ENCODE measurements at regions not wholly inside any gene's neighbourhood (a gene's known extent, or its start where the extent isn't known, plus 50 kb on each side); places are given as distances from the start of the nearest gene placed in this dataset.

GRCh38 chr2:15784886-15785801, 155.2 kb upstream of the MYCN start:
- TF ChIP-seq, protein P1, sequence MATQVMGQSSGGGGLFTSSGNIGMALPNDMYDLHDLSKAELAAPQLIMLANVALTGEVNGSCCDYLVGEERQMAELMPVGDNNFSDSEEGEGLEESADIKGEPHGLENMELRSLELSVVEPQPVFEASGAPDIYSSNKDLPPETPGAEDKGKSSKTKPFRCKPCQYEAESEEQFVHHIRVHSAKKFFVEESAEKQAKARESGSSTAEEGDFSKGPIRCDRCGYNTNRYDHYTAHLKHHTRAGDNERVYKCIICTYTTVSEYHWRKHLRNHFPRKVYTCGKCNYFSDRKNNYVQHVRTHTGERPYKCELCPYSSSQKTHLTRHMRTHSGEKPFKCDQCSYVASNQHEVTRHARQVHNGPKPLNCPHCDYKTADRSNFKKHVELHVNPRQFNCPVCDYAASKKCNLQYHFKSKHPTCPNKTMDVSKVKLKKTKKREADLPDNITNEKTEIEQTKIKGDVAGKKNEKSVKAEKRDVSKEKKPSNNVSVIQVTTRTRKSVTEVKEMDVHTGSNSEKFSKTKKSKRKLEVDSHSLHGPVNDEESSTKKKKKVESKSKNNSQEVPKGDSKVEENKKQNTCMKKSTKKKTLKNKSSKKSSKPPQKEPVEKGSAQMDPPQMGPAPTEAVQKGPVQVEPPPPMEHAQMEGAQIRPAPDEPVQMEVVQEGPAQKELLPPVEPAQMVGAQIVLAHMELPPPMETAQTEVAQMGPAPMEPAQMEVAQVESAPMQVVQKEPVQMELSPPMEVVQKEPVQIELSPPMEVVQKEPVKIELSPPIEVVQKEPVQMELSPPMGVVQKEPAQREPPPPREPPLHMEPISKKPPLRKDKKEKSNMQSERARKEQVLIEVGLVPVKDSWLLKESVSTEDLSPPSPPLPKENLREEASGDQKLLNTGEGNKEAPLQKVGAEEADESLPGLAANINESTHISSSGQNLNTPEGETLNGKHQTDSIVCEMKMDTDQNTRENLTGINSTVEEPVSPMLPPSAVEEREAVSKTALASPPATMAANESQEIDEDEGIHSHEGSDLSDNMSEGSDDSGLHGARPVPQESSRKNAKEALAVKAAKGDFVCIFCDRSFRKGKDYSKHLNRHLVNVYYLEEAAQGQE (IDR thresholded peaks at IDR 0.05; ENCODE audit: insufficient read depth in 1 of 2, low read depth in 2 of 2, low read length in 1 of 2) = no peak
- TF ChIP-seq, protein P2, sequence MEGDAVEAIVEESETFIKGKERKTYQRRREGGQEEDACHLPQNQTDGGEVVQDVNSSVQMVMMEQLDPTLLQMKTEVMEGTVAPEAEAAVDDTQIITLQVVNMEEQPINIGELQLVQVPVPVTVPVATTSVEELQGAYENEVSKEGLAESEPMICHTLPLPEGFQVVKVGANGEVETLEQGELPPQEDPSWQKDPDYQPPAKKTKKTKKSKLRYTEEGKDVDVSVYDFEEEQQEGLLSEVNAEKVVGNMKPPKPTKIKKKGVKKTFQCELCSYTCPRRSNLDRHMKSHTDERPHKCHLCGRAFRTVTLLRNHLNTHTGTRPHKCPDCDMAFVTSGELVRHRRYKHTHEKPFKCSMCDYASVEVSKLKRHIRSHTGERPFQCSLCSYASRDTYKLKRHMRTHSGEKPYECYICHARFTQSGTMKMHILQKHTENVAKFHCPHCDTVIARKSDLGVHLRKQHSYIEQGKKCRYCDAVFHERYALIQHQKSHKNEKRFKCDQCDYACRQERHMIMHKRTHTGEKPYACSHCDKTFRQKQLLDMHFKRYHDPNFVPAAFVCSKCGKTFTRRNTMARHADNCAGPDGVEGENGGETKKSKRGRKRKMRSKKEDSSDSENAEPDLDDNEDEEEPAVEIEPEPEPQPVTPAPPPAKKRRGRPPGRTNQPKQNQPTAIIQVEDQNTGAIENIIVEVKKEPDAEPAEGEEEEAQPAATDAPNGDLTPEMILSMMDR (IDR thresholded peaks at IDR 0.05) = no peak
- TF ChIP-seq POLR2AphosphoS5 (IDR thresholded peaks at IDR 0.05; ENCODE audit: low read depth, low read length) = no peak
